Ureter (tissue), 1 donor: ENCODE measurements at regions not wholly inside any gene's neighbourhood (a gene's known extent, or its start where the extent isn't known, plus 50 kb on each side); places are given as distances from the start of the nearest gene placed in this dataset.
"Not testable (repeated sequence)": the region's sequence is repeated elsewhere in the genome, so short reads cannot be mapped to it uniquely, and the experiment has no call there.

ENCODE experiments used
- DNase-seq: peaks from one replicate; pipeline ENCODE4 v3.0.0-alpha.2; 2020; ENCODE audit warnings: low spot score
- donor health status: DM: yes; HTN: yes; CAD: no.

DNA sequence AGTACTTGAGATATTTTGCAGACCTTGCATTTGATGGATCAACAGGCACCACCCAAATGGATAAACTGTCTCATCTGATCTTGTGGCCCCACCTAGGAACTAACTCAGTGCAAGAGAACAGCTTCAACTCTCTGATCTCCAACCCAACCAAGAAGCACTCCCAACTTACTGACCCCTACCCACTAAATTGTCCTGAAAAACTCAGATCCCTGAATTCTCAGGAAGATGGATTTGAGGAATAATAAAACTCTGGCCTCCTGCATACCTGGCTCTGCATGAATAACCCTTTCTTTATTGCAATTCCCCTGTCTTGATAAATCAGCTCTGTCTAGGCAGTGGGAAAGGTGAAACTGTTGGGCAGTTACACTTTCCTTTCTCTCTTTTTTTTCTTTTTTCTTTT, 247.9 kb downstream of the ZPLD1 start:
- DNase-seq = no peak

DNA sequence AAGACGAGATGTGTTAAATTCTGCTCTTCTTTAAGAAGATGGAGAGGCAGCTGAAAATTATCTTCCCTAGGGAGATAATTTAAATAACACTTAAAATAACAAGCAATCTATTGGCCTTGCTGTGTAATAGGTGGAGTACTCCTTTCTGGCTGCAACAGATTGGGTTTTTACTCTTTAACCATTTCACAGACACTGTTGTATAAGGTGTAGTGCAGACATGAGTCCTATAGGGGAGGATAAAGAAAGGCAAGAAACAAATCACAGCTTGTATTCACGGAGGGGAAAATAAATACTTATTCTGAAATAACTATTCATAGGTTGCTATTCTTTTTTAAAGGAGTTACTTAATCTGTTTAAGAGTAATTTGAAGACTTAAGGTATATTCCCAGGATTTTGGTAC, 252.0 kb downstream of the ZPLD1 start:
- no peak for DNase-seq

DNA sequence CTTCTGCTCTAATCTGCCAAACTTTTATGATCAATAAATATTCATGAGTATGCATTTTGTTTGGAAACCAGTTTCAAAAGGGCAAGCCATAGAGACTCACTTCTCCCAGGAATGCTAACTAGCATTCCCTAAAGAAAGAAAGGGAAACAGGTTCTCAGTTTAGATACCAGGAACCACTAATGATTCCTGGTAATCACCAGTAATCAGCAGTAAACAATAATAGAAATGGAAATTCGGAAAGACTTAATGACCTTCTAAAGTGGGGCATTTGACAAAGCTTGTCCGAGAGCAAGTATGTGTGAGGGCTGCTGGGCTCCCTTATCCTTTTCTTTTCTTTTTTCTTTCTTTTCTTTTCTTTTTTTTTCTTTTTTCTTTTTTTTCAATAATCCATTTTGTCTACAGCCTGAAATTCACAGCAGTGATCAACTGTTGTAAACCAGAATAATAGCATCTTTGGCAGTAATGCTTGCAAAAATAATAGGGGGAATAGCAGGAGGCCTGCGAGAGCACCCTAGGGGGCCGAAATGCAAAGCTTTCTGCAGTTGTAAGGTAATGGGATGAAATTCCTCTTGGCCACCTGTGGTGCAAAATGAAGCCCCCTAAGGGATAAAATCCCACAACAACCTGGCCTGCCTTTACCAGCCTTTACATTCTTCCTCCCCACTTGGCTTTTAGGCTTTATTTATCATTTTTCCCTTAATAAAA, 253.2 kb downstream of the ZPLD1 start:
- DNase-seq = no peak

- no peak for DNase-seq
Observed at GRCh38 chr3:102688556-102688930, 253.7 kb downstream of the ZPLD1 start.

GRCh38 chr3:102691507-102691906, 256.7 kb downstream of the ZPLD1 start:
- DNase-seq = no peak

- no peak for DNase-seq
Observed at GRCh38 chr3:102699104-102699818, 264.4 kb downstream of the ZPLD1 start.

GRCh38 chr3:102699819-102700140, 265.0 kb downstream of the ZPLD1 start:
- no peak for DNase-seq

DNA sequence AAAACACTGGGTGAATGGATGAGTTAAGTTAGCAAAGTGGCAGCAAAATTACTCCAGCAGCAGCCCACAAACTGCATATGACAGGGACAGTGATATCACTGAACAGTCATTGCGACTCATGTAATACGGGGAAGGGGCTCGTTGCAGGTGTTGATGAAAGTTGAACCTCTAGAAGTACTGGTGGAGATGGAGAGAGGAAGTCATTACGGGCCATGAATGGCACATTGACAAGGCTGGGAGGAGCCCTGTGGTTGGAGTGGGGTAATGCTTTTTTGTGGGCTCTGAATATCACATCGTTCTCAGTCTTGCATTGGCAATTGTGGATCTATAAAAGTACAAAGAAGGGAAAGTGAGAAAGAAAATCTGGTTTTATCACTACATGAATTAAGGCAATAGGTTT, 278.1 kb downstream of the ZPLD1 start:
- no peak for DNase-seq

DNA sequence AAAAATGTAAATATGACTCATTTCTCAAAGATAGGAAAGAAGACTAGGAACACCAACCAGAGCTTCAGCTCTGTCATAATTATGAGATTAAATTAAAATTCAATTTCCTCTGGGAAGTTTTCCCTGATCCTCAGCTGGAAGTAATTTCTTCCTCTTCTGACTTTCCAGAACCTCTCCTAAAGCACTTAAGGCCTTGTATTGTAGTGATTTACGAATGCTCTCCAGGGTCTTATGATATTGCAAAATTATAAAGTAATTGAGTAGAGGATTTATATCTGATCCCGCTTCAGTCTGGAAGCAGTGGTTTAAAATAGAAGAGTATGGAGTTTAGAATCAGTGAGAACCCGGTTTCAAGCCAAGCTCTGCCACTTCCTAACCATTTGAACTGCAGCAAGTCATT, 279.8 kb downstream of the ZPLD1 start:
- no peak for DNase-seq

GRCh38 chr3:102715030-102715697, 280.3 kb downstream of the ZPLD1 start:
- DNase-seq = no peak

DNA sequence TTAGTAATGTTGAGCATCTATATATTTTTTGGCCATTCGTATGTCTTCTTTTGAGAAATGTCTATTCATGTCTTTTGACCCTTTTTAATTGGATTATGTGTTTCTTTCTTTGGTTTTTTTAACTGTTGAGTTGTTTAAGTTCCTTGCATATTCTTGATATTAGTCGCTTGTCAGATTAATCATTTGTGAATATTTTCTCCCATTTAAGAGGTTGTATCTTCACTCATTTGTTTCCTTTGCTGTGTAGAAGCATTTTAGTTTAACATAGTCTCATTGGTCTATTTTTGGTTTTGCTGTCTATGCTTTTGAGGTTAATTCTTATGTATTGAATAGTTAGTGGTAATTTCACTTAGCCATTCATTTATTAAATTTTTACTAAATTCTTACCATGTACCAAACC, 283.8 kb downstream of the ZPLD1 start:
- no peak for DNase-seq

DNA sequence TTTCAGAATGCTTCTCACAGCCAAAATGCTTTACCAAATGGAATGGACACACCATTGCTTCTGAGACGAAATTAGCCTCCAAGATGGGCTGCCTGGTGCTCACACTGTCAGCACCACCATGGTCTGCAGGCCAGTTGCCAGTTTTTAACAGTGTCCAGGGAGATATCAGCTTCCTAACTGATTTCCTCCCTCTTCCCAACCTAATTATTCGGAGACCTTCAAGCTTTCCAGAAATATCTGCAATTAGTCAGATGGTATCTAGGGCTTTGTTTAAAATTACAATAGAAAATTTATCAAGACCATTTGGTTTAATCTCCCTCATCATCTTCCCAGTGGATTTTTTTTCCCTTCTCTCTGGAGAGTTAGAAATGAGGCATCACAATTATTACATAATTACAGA, 287.5 kb downstream of the ZPLD1 start:
- no peak for DNase-seq

DNA sequence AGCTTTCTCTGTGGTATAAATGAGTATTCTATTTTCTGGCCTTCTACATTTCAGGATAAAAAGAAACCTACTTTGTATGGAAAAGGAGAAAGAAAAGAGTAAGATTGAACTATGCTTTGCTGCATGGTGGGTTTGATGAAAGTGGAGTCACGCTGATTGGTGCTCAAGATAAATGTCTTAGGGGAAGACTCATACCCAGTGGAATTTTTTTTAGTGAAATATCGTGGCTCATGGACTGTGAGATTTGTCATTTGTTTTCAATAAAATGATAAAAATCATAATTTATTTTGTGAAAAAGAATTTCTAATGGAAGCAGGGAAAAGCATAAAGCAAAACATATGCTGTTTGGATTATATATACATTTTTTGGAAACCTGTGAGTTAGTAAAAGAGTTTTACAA, 292.5 kb downstream of the ZPLD1 start:
- DNase-seq = no peak

GRCh38 chr3:102732581-102732980, 297.8 kb downstream of the ZPLD1 start:
- DNase-seq = not testable (repeated sequence)

DNA sequence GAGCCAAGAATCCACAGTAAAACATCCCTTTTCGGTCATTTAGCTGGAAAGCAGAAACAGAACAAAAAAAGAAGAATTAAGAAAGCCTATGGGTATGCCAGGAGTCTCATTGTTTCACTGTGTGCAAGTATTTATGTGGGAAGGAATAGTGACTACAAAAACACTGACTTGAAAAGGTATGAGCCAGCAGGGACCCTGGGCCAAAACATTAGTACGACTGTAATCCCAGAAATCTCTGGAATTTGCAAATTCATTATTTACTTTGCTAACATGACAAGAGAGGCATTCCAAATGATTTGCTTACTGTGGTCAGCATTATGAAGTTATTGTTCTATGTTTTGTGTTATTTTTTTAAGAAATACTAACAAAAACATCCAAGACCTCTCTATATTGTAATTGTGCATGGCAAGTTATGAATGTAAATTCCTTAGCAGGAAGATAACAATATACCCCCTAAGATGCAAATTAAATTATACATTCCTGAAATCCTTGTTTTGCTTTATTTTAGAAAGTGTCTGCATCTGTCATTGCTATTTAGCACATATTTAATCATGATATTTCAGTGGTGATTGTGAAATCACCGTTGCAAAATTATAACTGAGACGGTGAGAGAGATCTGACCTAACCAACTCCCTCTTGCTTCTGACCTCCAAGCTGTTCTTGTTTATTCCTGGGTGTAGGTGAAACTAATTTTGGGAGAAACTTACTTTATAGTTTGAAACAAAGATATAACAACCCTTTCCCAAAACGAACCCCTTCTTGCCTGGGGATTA, 299.2 kb downstream of the ZPLD1 start:
- no peak for DNase-seq

DNA sequence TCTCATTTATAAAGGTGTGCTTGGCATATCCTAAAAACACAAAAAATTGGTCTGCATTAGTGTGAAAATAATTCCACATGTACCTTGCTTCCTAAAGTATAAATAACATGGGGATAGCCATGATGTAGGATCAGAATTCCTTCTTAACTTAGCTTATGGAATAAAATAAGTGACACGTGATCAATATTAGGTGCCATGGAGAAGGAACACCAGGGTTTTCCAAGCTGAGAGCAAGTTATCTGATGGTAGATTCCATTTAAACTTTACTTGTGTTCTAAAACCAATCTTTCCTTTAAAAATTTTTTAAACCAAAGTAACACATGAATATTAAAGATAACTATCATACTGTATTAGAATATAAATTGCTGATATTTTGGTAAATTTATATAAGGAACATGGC, 300.5 kb downstream of the ZPLD1 start:
- no peak for DNase-seq

GRCh38 chr3:102736288-102736974, 301.6 kb downstream of the ZPLD1 start:
- no peak for DNase-seq

DNA sequence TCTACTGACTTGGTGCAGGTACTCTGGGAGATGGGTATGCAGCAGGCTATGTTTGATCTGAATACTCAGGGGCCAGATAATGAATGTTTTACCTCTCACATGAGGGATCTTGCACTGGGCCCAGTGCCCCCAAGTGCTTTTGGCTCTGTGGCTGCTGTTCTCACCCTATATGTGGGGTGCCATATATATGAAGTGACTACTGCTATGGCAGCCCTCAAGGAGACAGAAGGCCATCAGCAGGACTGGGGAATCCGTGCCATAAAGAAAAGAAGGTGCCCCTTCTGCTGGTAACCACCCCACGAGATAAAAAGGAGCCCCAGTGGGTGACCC, 302.1 kb downstream of the ZPLD1 start:
- no peak for DNase-seq

DNA sequence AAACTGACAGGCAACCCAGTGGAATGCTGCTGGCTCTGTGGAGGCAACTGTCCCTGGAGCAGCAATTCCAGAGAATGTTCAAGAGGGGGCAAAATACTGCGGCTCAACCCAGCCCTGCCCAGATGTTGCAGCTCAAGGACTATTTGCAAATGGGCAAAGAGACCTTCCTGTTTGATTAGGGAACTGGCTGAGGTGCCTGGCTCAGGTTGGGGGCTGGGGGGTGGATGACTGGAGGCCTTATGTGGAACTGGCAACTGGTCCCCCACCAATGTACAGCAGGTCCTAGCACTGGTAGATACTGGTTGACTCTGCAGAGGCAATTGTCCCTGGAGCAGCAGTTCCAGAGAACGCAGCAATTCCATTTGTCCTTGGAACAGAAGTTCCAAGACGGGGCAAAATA, 302.5 kb downstream of the ZPLD1 start:
- DNase-seq = no peak

DNA sequence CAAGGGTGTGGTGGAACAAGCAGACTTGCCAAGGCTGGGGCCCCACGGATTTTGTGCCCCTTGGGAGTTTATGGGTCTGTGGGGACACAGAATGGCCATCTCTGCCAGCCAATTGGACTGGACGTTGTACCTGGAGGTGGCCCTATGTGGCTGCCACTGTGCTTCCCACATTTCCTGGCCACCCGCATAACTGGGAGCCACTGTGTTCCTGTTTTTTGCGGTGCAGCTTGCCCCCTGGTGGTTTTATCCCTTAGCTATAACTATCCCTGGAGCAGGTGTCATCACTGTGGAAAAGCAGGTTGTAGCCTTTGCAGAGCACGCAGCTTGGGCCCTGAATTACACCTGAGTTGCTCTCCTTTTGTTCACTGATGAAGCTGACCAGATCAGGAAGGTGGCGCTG, 306.3 kb downstream of the ZPLD1 start:
- no peak for DNase-seq

DNA sequence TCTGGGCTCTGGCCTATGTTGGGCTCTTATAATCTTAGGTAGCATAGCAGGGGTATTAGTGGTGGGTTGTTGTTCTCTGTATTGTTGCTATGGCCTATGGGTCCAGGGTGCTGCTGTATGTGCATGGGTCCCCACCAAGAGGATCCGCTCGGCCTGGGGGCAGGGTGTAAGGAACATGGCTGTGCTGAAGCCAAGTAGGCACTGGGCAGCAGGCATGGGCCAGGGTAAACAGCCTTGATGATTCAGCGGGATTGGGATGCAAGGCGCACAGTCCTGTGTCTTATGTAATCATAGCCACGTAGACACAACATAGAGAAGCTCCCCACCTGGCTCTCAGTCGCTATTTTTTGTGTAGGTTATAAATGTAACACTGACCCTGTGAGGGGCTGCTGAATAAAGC, 306.9 kb downstream of the ZPLD1 start:
- no peak for DNase-seq

- DNase-seq = no peak
Observed at GRCh38 chr3:102745881-102746280, 311.1 kb downstream of the ZPLD1 start.
